Heart left ventricle (tissue), 13 donors: ENCODE measurements at regions not wholly inside any gene's neighbourhood (a gene's known extent, or its start where the extent isn't known, plus 50 kb on each side); places are given as distances from the start of the nearest gene placed in this dataset.

Experiments
- POLR2A ChIP-seq, 2 donors: fragments of 450-650 bp; IDR thresholded peaks; one replicate each; pipeline ENCODE4 v1.6.1; 2017; ENCODE audit warnings: antibody characterized with exemption in 2 of 2, mild to moderate bottlenecking in 2 of 2, moderate library complexity in 2 of 2
- TF ChIP-seq, protein P1 (sequence below), 12 donors: fragments of 200-600 bp; sonication (generic) in 4 of 12; IDR thresholded peaks; one replicate each; pipeline versions ENCODE4 v1.5.0 to v1.8.0; 2018 to 2022; ENCODE audit warnings: antibody characterized with exemption in 12 of 12, mild to moderate bottlenecking in 5 of 12
- donor health status: ischemic (EF 13 %, LVEDD 7.1; RV severe dilation, severe dysfunction).
- donor health status: DM: no; HTN: yes; CAD: no.
- donor health status: DM: no; HTN: no; CAD: no.
- donor health status: ischemic (EF 25% LVEDD 6.9; RV normal size, moderate dysfunction).
- donor health status: ischemic (EF 25% LVEDD 5.7; RV mildly dilated, moderate dysfunction).
- donor health status: ischemic (EF 35%, LVEDD 5.7; RV mildly dilated, moderate dysfunction).
- donor health status: nonischemic (EF 11% LVEDD 7.7; RV severe dilation, severe dysfunction).
- donor health status: DM: yes; HTN: yes; CAD: no.
- donor health status: PGD.
- donor health status: ischemic (EF 29% LVEDD 5.4; RV normal size, mild dysfunction).
- donor health status: nonischemic (EF 23%, LVEDD 6.1; RV moderate dilation, normal function).

DNA sequence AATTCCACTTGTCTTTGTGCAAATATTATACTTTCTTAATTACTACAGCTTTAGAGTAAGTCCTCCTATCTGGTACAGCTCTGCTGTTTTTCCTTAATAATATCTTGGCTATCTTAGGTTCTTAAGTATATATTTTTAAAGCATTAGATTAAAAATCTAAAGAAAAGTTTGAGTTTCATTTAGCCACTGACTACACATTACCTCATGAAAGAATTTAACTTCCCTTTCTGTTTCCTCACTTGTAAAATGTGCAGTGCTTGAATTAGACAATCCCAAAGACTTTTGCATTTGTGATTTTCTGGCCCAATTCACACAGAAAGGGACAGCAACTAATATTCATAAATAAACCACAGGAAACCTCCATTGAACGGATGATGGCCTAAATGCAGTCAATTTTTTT is 126.4 kb upstream of the SAMSN1 start:
- TF ChIP-seq, protein P1, sequence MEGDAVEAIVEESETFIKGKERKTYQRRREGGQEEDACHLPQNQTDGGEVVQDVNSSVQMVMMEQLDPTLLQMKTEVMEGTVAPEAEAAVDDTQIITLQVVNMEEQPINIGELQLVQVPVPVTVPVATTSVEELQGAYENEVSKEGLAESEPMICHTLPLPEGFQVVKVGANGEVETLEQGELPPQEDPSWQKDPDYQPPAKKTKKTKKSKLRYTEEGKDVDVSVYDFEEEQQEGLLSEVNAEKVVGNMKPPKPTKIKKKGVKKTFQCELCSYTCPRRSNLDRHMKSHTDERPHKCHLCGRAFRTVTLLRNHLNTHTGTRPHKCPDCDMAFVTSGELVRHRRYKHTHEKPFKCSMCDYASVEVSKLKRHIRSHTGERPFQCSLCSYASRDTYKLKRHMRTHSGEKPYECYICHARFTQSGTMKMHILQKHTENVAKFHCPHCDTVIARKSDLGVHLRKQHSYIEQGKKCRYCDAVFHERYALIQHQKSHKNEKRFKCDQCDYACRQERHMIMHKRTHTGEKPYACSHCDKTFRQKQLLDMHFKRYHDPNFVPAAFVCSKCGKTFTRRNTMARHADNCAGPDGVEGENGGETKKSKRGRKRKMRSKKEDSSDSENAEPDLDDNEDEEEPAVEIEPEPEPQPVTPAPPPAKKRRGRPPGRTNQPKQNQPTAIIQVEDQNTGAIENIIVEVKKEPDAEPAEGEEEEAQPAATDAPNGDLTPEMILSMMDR (IDR thresholded peaks at IDR 0.05): no peak
- TF ChIP-seq POLR2A (IDR thresholded peaks at IDR 0.05): no peak
